HG02870 (cell line): ENCODE measurements at regions not wholly inside any gene's neighbourhood (a gene's known extent, or its start where the extent isn't known, plus 50 kb on each side); places are given as distances from the start of the nearest gene placed in this dataset.

Source experiments
- ATAC-seq: cut with Tn5 transposase; IDR thresholded peaks from one replicate; pipeline ENCODE4 v1.9.1; 2021; ENCODE audit warnings: mild to moderate bottlenecking, moderate library complexity; ENCODE audit not compliant: unreplicated experiment

- no peak for ATAC-seq
Measured at GRCh38 chrX:20884565-20884964, 489.7 kb upstream of the CNKSR2 start.

GRCh38 chrX:20863649-20864048 is 510.6 kb upstream of the CNKSR2 start:
- ATAC-seq, result no peak

- no peak for ATAC-seq
Measured at GRCh38 chrX:20861113-20861512, 513.1 kb upstream of the CNKSR2 start.

- no peak for ATAC-seq
Measured at GRCh38 chrX:20857746-20858145, 516.5 kb upstream of the CNKSR2 start.

GRCh38 chrX:20838477-20838876 is 535.7 kb upstream of the CNKSR2 start:
- ATAC-seq, result no peak

GRCh38 chrX:20829665-20830491 is 544.3 kb upstream of the CNKSR2 start:
- ATAC-seq, result no peak

GRCh38 chrX:20825984-20826383 is 548.2 kb upstream of the CNKSR2 start:
- no peak for ATAC-seq

- no peak for ATAC-seq
Measured at GRCh38 chrX:20803971-20804370, 537.3 kb upstream of the RPS6KA3 start.

GRCh38 chrX:20802036-20802435 is 535.3 kb upstream of the RPS6KA3 start:
- ATAC-seq, result no peak

- ATAC-seq, result peak; percentile 54
Measured at GRCh38 chrX:20796450-20796849, 529.7 kb upstream of the RPS6KA3 start.

- ATAC-seq, result no peak
Measured at GRCh38 chrX:20789103-20789502, 522.4 kb upstream of the RPS6KA3 start.

GRCh38 chrX:20767346-20767745 is 500.6 kb upstream of the RPS6KA3 start:
- no peak for ATAC-seq

- no peak for ATAC-seq
Measured at GRCh38 chrX:20756585-20756984, 489.9 kb upstream of the RPS6KA3 start.

GRCh38 chrX:20753076-20753475 is 486.4 kb upstream of the RPS6KA3 start:
- ATAC-seq, result no peak

- ATAC-seq, result no peak
Measured at GRCh38 chrX:20746690-20747089, 480.0 kb upstream of the RPS6KA3 start.

GRCh38 chrX:20743046-20743445 is 476.3 kb upstream of the RPS6KA3 start:
- ATAC-seq, result no peak

GRCh38 chrX:20742106-20742505 is 475.4 kb upstream of the RPS6KA3 start:
- ATAC-seq, result no peak

- ATAC-seq, result no peak
Measured at GRCh38 chrX:20740443-20740842, 473.7 kb upstream of the RPS6KA3 start.

- ATAC-seq, result no peak
Measured at GRCh38 chrX:20739038-20739745, 472.5 kb upstream of the RPS6KA3 start.

GRCh38 chrX:20729416-20729815 is 462.7 kb upstream of the RPS6KA3 start:
- ATAC-seq, result no peak

- ATAC-seq, result no peak
Measured at GRCh38 chrX:20727447-20727846, 460.7 kb upstream of the RPS6KA3 start.

- no peak for ATAC-seq
Measured at GRCh38 chrX:20720954-20721626, 454.4 kb upstream of the RPS6KA3 start.
